ENCODE measurements at regions not wholly inside any gene's neighbourhood (a gene's known extent, or its start where the extent isn't known, plus 50 kb on each side); places are given as distances from the start of the nearest gene placed in this dataset.

DNA sequence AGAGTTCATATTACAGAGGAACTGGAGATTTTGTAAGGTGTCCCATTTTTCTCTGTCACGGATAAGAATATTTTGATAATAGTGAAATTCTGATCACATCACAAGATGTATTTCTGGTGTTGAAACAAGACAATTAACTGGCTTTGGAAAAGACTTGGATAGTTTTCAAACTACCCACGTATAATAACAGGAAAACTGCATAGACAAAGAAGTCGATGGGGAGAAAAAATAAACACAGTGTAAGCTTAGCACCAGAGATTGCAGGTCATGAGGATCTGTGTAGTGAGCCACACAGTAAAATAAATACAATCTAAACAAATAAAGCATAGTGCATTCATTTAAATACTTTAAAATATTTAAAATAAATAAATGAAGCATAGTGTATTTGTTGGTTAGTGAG lies 452.3 kb upstream of the ADAMTS5 start (continued):
- TF ChIP-seq STAT1 (IDR thresholded peaks at IDR 0.05; ENCODE audit: unreplicated experiment) (no peak), EZH2phosphoT487 (IDR thresholded peaks at IDR 0.05; ENCODE audit: unreplicated experiment) (no peak), CREB1 (CRISPR knock-in tag; IDR thresholded peaks at IDR 0.05; ENCODE audit: low read depth) (no peak), POLR2AphosphoS5 (IDR thresholded peaks at IDR 0.05; ENCODE audit: low read depth) (no peak)
- TF ChIP-seq, protein P1, sequence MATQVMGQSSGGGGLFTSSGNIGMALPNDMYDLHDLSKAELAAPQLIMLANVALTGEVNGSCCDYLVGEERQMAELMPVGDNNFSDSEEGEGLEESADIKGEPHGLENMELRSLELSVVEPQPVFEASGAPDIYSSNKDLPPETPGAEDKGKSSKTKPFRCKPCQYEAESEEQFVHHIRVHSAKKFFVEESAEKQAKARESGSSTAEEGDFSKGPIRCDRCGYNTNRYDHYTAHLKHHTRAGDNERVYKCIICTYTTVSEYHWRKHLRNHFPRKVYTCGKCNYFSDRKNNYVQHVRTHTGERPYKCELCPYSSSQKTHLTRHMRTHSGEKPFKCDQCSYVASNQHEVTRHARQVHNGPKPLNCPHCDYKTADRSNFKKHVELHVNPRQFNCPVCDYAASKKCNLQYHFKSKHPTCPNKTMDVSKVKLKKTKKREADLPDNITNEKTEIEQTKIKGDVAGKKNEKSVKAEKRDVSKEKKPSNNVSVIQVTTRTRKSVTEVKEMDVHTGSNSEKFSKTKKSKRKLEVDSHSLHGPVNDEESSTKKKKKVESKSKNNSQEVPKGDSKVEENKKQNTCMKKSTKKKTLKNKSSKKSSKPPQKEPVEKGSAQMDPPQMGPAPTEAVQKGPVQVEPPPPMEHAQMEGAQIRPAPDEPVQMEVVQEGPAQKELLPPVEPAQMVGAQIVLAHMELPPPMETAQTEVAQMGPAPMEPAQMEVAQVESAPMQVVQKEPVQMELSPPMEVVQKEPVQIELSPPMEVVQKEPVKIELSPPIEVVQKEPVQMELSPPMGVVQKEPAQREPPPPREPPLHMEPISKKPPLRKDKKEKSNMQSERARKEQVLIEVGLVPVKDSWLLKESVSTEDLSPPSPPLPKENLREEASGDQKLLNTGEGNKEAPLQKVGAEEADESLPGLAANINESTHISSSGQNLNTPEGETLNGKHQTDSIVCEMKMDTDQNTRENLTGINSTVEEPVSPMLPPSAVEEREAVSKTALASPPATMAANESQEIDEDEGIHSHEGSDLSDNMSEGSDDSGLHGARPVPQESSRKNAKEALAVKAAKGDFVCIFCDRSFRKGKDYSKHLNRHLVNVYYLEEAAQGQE (IDR thresholded peaks at IDR 0.05; ENCODE audit: unreplicated experiment): no peak
- TF ChIP-seq, protein P2, sequence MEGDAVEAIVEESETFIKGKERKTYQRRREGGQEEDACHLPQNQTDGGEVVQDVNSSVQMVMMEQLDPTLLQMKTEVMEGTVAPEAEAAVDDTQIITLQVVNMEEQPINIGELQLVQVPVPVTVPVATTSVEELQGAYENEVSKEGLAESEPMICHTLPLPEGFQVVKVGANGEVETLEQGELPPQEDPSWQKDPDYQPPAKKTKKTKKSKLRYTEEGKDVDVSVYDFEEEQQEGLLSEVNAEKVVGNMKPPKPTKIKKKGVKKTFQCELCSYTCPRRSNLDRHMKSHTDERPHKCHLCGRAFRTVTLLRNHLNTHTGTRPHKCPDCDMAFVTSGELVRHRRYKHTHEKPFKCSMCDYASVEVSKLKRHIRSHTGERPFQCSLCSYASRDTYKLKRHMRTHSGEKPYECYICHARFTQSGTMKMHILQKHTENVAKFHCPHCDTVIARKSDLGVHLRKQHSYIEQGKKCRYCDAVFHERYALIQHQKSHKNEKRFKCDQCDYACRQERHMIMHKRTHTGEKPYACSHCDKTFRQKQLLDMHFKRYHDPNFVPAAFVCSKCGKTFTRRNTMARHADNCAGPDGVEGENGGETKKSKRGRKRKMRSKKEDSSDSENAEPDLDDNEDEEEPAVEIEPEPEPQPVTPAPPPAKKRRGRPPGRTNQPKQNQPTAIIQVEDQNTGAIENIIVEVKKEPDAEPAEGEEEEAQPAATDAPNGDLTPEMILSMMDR (conservative IDR thresholded peaks at IDR 0.05; ENCODE audit: low read depth in 2 of 2): no peak

DNA sequence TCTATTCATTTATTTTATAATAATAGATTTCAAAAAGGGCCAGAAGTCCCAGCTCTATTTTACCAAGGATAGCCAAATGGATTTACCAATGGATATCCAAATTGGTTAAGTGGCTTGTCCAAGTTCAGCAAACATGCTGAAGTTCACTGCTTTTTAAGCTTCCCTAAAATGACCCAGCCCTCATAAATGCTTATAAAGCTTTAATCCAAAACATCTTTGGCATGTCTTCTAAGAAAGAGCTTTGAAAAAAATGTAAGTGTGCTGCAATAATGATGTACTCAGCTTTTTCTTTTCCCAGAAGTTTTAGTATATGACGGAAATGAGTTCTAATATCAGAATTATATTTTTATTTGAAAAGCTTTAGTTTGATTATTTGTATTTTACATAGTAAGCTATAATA lies 451.5 kb upstream of the ADAMTS5 start:
- H3F3A ChIP-seq (replicated peaks; ENCODE audit: low read depth): no peaks in the 10 kb centered on the region
- no peaks in the 10 kb centered on the region for H4K20me1 ChIP-seq (replicated peaks; ENCODE audit: insufficient read depth)
- Mint-ChIP-seq H3K4me1 (peaks cover 25% of the 10 kb centered on the region), H3K36me3 (ENCODE audit: low read depth) (no peaks in the 10 kb centered on the region; the same call in 2 of the 3 replicates), H3K27me3 (ENCODE audit: insufficient read depth, low read depth, poor library complexity) (no peaks in the 10 kb centered on the region), H3K27ac (no peak overlapping the region), H3K4me3 (no peak overlapping the region), H3K9me3 (no peaks in the 10 kb centered on the region)
- no peaks in the 10 kb centered on the region for H3K79me2 ChIP-seq (replicated peaks; ENCODE audit: insufficient read depth)
- H2AFZ ChIP-seq: no peak overlapping the region
- no peak overlapping the region for H3K4me2 ChIP-seq
- H3K4me3 ChIP-seq: no peak overlapping the region
- H3K27ac ChIP-seq (ENCODE audit: low read depth): no peak overlapping the region
- H3K36me3 ChIP-seq (ENCODE audit: insufficient read depth): no peaks in the 10 kb centered on the region
- TF ChIP-seq NANOG (IDR thresholded peaks at IDR 0.05; ENCODE audit: borderline replicate concordance): no peak
- no peak for TF ChIP-seq EZH2phosphoT487 (IDR thresholded peaks at IDR 0.05; ENCODE audit: unreplicated experiment)
- TF ChIP-seq STAT1 (IDR thresholded peaks at IDR 0.05; ENCODE audit: unreplicated experiment): no peak
- TF ChIP-seq ZNF331 (CRISPR knock-in tag; IDR thresholded peaks at IDR 0.05; ENCODE audit: low read depth): no peak
- TF ChIP-seq, protein P3, sequence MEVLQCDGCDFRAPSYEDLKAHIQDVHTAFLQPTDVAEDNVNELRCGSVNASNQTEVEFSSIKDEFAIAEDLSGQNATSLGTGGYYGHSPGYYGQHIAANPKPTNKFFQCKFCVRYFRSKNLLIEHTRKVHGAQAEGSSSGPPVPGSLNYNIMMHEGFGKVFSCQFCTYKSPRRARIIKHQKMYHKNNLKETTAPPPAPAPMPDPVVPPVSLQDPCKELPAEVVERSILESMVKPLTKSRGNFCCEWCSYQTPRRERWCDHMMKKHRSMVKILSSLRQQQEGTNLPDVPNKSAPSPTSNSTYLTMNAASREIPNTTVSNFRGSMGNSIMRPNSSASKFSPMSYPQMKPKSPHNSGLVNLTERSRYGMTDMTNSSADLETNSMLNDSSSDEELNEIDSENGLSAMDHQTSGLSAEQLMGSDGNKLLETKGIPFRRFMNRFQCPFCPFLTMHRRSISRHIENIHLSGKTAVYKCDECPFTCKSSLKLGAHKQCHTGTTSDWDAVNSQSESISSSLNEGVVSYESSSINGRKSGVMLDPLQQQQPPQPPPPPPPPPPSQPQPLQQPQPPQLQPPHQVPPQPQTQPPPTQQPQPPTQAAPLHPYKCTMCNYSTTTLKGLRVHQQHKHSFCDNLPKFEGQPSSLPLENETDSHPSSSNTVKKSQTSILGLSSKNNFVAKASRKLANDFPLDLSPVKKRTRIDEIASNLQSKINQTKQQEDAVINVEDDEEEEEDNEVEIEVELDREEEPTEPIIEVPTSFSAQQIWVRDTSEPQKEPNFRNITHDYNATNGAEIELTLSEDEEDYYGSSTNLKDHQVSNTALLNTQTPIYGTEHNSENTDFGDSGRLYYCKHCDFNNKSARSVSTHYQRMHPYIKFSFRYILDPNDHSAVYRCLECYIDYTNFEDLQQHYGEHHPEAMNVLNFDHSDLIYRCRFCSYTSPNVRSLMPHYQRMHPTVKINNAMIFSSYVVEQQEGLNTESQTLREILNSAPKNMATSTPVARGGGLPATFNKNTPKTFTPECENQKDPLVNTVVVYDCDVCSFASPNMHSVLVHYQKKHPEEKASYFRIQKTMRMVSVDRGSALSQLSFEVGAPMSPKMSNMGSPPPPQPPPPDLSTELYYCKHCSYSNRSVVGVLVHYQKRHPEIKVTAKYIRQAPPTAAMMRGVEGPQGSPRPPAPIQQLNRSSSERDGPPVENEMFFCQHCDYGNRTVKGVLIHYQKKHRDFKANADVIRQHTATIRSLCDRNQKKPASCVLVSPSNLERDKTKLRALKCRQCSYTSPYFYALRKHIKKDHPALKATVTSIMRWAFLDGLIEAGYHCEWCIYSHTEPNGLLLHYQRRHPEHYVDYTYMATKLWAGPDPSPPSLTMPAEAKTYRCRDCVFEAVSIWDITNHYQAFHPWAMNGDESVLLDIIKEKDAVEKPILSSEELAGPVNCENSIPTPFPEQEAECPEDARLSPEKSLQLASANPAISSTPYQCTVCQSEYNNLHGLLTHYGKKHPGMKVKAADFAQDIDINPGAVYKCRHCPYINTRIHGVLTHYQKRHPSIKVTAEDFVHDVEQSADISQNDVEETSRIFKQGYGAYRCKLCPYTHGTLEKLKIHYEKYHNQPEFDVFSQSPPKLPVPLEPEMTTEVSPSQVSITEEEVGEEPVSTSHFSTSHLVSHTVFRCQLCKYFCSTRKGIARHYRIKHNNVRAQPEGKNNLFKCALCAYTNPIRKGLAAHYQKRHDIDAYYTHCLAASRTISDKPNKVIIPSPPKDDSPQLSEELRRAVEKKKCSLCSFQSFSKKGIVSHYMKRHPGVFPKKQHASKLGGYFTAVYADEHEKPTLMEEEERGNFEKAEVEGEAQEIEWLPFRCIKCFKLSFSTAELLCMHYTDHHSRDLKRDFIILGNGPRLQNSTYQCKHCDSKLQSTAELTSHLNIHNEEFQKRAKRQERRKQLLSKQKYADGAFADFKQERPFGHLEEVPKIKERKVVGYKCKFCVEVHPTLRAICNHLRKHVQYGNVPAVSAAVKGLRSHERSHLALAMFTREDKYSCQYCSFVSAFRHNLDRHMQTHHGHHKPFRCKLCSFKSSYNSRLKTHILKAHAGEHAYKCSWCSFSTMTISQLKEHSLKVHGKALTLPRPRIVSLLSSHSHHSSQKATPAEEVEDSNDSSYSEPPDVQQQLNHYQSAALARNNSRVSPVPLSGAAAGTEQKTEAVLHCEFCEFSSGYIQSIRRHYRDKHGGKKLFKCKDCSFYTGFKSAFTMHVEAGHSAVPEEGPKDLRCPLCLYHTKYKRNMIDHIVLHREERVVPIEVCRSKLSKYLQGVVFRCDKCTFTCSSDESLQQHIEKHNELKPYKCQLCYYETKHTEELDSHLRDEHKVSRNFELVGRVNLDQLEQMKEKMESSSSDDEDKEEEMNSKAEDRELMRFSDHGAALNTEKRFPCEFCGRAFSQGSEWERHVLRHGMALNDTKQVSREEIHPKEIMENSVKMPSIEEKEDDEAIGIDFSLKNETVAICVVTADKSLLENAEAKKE (CRISPR knock-in tag; IDR thresholded peaks at IDR 0.05): no peak
- peaks cover 8% of the 10 kb centered on the region; the same call in 1 of the 2 replicates for H3K9me2 ChIP-seq (ENCODE audit: insufficient read depth)
- ATAC-seq (no peak), DNase-seq (ENCODE audit: low spot score) (no peak)
- peaks cover 23% of the 10 kb centered on the region for H3K4me1 ChIP-seq (ENCODE audit: insufficient read depth)
- no peaks in the 10 kb centered on the region for H3K27me3 ChIP-seq (ENCODE audit: insufficient read depth)

Data from GM23338 (cell line).